Mesenchymal stem cell (in vitro differentiated cells and primary cell): ENCODE measurements at regions not wholly inside any gene's neighbourhood (a gene's known extent, or its start where the extent isn't known, plus 50 kb on each side); places are given as distances from the start of the nearest gene placed in this dataset.

Experiments used
- DNase-seq: peaks from one replicate; pipeline ENCODE4 v3.0.0-alpha.2; 2013
- H2AFZ ChIP-seq: one replicate; pipeline ENCODE4 v1.6.1; 2013; ENCODE audit warnings: low read depth, mild to moderate bottlenecking, control low read depth, inconsistent platforms, low read length, moderate library complexity
- H2AK5ac ChIP-seq: 2 replicates; pipeline ENCODE4 v1.6.1; 2013; ENCODE audit warnings: low read length, moderate library complexity, mild to moderate bottlenecking, inconsistent platforms; ENCODE audit not compliant: severe bottlenecking
- H2BK120ac ChIP-seq: one replicate; pipeline ENCODE4 v1.6.1; 2013; ENCODE audit warnings: low read depth, mild to moderate bottlenecking, inconsistent platforms, low read length, moderate library complexity
- H2BK12ac ChIP-seq, 2 experiments: one replicate each; pipeline ENCODE4 v1.6.1; 2013; ENCODE audit warnings: inconsistent platforms in 2 of 2, low read length in 2 of 2, mild to moderate bottlenecking in 2 of 2, moderate library complexity in 2 of 2, control low read depth in 1 of 2
- H2BK15ac ChIP-seq: one replicate; pipeline ENCODE4 v1.6.1; 2013; ENCODE audit warnings: mild to moderate bottlenecking, low read depth, inconsistent platforms; ENCODE audit not compliant: poor library complexity, severe bottlenecking
- H2BK5ac ChIP-seq: 2 replicates; pipeline ENCODE4 v1.6.1; 2013; ENCODE audit warnings: low read depth, mild to moderate bottlenecking, low read length, control low read depth, inconsistent platforms; ENCODE audit not compliant: poor library complexity, severe bottlenecking
- H3K14ac ChIP-seq, 2 experiments: one replicate each; pipeline ENCODE4 v1.6.1; 2013; ENCODE audit warnings: inconsistent platforms in 2 of 2, low read length in 2 of 2, control low read depth in 1 of 2, mild to moderate bottlenecking in 1 of 2, moderate library complexity in 1 of 2
- H3K18ac ChIP-seq, 2 experiments: one replicate each; pipeline ENCODE4 v1.6.1; 2013; ENCODE audit warnings: inconsistent platforms in 2 of 2, low read length in 2 of 2, control low read depth in 1 of 2, low read depth in 1 of 2, mild to moderate bottlenecking in 1 of 2
- H3K23ac ChIP-seq, 2 experiments: one replicate each; pipeline ENCODE4 v1.6.1; 2013; ENCODE audit warnings: inconsistent platforms in 2 of 2, low read length in 2 of 2, mild to moderate bottlenecking in 2 of 2, moderate library complexity in 2 of 2, control low read depth in 1 of 2
- H3K27ac ChIP-seq: 2 replicates; pipeline ENCODE4 v1.5.1; 2013; ENCODE audit warnings: mild to moderate bottlenecking, moderate library complexity, low read length, control low read depth, inconsistent platforms; ENCODE audit not compliant: poor library complexity, severe bottlenecking
- H3K27me3 ChIP-seq, 2 experiments: 2 replicates each; pipeline versions ENCODE4 v1.6.1 to v1.7.0; 2013; ENCODE audit warnings: low read length in 2 of 2, mild to moderate bottlenecking in 2 of 2, moderate library complexity in 2 of 2, control low read depth in 1 of 2, inconsistent platforms in 1 of 2; ENCODE audit not compliant: control insufficient read depth in 1 of 2, insufficient read depth in 1 of 2
- H3K36me3 ChIP-seq, 2 experiments: 2 replicates each; pipeline versions ENCODE4 v1.6.1 to v1.7.0; 2013; ENCODE audit warnings: low read length in 2 of 2, control low read depth in 1 of 2, inconsistent platforms in 1 of 2, low read depth in 1 of 2, mild to moderate bottlenecking in 1 of 2; ENCODE audit not compliant: insufficient read depth in 2 of 2, control insufficient read depth in 1 of 2
- H3K4ac ChIP-seq, 2 experiments: one replicate each; pipeline ENCODE4 v1.6.1; 2013; ENCODE audit warnings: inconsistent platforms in 2 of 2, low read length in 2 of 2, mild to moderate bottlenecking in 2 of 2, moderate library complexity in 2 of 2, control low read depth in 1 of 2, low read depth in 1 of 2
- H3K4me1 ChIP-seq: 2 replicates; pipeline ENCODE4 v1.6.1; 2013; ENCODE audit warnings: low read depth, low read length, control low read depth; ENCODE audit not compliant: control insufficient read depth, insufficient read depth
- H3K4me2 ChIP-seq: 2 replicates; pipeline ENCODE4 v1.6.1; 2013; ENCODE audit warnings: low read length, mild to moderate bottlenecking, inconsistent platforms; ENCODE audit not compliant: poor library complexity, severe bottlenecking
- H3K4me3 ChIP-seq, 2 experiments: 2 replicates each; pipeline versions ENCODE4 v1.5.1 to v1.7.0; 2013; ENCODE audit warnings: low read length in 2 of 2, mild to moderate bottlenecking in 2 of 2, control low read depth in 1 of 2, low read depth in 1 of 2; ENCODE audit not compliant: insufficient read depth in 1 of 2
- H3K79me1 ChIP-seq: replicated peaks from 2 replicates; pipeline ENCODE4 v1.6.1; 2013; ENCODE audit warnings: mild to moderate bottlenecking, control low read depth, low read length, inconsistent platforms; ENCODE audit not compliant: poor library complexity, severe bottlenecking
- H3K9ac ChIP-seq: 2 replicates; pipeline ENCODE4 v1.7.0; 2013; ENCODE audit warnings: mild to moderate bottlenecking, low read length, moderate library complexity
- H3K9me3 ChIP-seq: 2 replicates; pipeline ENCODE4 v1.7.0; 2013; ENCODE audit warnings: mild to moderate bottlenecking, low read length; ENCODE audit not compliant: control insufficient read depth
- H4K8ac ChIP-seq: one replicate; pipeline ENCODE4 v1.6.1; 2013; ENCODE audit warnings: inconsistent platforms, mild to moderate bottlenecking, low read length, moderate library complexity
- H4K91ac ChIP-seq: one replicate; pipeline ENCODE4 v1.6.1; 2013; ENCODE audit warnings: mild to moderate bottlenecking, low read length, inconsistent platforms
- WGBS: methylation state at CpG from one replicate; pipeline ENCODE4 v1.1.7; 2013; ENCODE audit warnings: mixed read lengths; 5-methylcytosine and 5-hydroxymethylcytosine counted together

DNA sequence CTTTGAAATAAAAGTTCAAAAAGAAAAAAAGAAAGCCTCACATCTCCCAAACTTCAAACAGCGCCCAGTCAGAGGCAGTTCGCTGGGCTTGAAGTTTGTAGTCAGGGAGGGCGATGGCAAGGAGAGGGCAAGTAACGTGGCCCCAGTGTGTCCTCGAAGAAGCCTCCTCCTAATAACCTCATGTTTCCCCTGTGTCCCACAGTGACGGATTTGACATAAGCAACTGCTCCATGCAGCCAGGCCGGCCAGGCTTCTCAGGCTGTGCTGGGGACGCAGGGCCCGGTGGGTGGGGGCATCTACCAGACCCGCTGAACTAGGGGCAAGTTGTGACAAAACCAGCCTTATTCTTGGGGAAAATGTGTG is 172.2 kb downstream of the ERCC6L2 start:
- Histone ChIP-seq H3K4ac (no peak overlapping the region), H3K4me1 (peaks cover 2% of the 10 kb centered on the region), H3K9ac (no peak overlapping the region), H2BK15ac (no peak overlapping the region), H2BK120ac (no peak overlapping the region), H4K8ac (peak overlapping the region; percentile 51), H3K36me3 (no peaks in the 10 kb centered on the region), H3K14ac (no peak overlapping the region), H2BK12ac (no peak overlapping the region), H3K27ac (no peak overlapping the region), H3K27me3 (peaks cover 35 to 44% of the 10 kb centered on the region in 2 experiments), H3K4me3 (no peak overlapping the region), H2BK5ac (no peak overlapping the region), H2AK5ac (no peak overlapping the region), H2AFZ (no peak overlapping the region), H3K18ac (peak overlapping the region in 1 of 2 experiments; percentile 6), H3K4me2 (no peak overlapping the region), H3K23ac (no peak overlapping the region), H3K9me3 (no peaks in the 10 kb centered on the region), H3K79me1 (no peaks in the 10 kb centered on the region), H4K91ac (no peak overlapping the region)
- WGBS = 69% methylated on average over 9 of the region's 10 CpGs
- DNase-seq = no peak

GRCh38 chr9:96047116-96047639 is 171.7 kb downstream of the ERCC6L2 start:
- H3K9ac ChIP-seq = no peak overlapping the region
- H3K27ac ChIP-seq = no peak overlapping the region
- H3K9me3 ChIP-seq = no peaks in the 10 kb centered on the region
- no peak overlapping the region for H3K4ac ChIP-seq
- H2BK5ac ChIP-seq = no peak overlapping the region
- DNase-seq = no peak
- H3K4me1 ChIP-seq = peaks cover 2% of the 10 kb centered on the region
- H3K23ac ChIP-seq = no peak overlapping the region
- no peak overlapping the region for H4K8ac ChIP-seq
- no peak overlapping the region for H2BK12ac ChIP-seq
- H3K36me3 ChIP-seq = no peaks in the 10 kb centered on the region
- H4K91ac ChIP-seq = no peak overlapping the region
- H2AFZ ChIP-seq = no peak overlapping the region
- H2BK120ac ChIP-seq = no peak overlapping the region
- no peak overlapping the region for H3K14ac ChIP-seq
- no peaks in the 10 kb centered on the region for H3K79me1 ChIP-seq
- H3K27me3 ChIP-seq = peaks cover 32 to 48% of the 10 kb centered on the region in 2 experiments
- H2BK15ac ChIP-seq = no peak overlapping the region
- no peak overlapping the region for H3K4me3 ChIP-seq
- H2AK5ac ChIP-seq = no peak overlapping the region
- 93% methylated on average over 16 of the region's 16 CpGs for WGBS
- no peak overlapping the region for H3K4me2 ChIP-seq
- H3K18ac ChIP-seq = peak overlapping the region in 1 of 2 experiments; percentile 64

GRCh38 chr9:96045811-96046210 is 170.3 kb downstream of the ERCC6L2 start:
- no peak overlapping the region for H3K23ac ChIP-seq
- H3K4me3 ChIP-seq = no peak overlapping the region
- no peak overlapping the region for H4K8ac ChIP-seq
- H2BK120ac ChIP-seq = no peak overlapping the region
- DNase-seq = no peak
- no peak overlapping the region for H2BK5ac ChIP-seq
- H2AFZ ChIP-seq = no peak overlapping the region
- no peak overlapping the region for H3K18ac ChIP-seq
- no peaks in the 10 kb centered on the region for H3K79me1 ChIP-seq
- H3K27me3 ChIP-seq = peaks cover 29 to 61% of the 10 kb centered on the region in 2 experiments
- peaks cover 2% of the 10 kb centered on the region for H3K4me1 ChIP-seq
- H3K36me3 ChIP-seq = no peaks in the 10 kb centered on the region
- no peak overlapping the region for H3K14ac ChIP-seq
- no peak overlapping the region for H3K4ac ChIP-seq
- no peak overlapping the region for H4K91ac ChIP-seq
- H3K9me3 ChIP-seq = no peaks in the 10 kb centered on the region
- H2BK15ac ChIP-seq = no peak overlapping the region
- H3K4me2 ChIP-seq = no peak overlapping the region
- no peak overlapping the region for H2BK12ac ChIP-seq
- H3K9ac ChIP-seq = no peak overlapping the region
- WGBS = 97% methylated on average over 5 of the region's 5 CpGs
- H3K27ac ChIP-seq = no peak overlapping the region
- no peak overlapping the region for H2AK5ac ChIP-seq

- no peaks in the 10 kb centered on the region for H3K79me1 ChIP-seq
- H3K4me3 ChIP-seq = no peak overlapping the region
- H4K8ac ChIP-seq = no peak overlapping the region
- peaks cover 29 to 58% of the 10 kb centered on the region in 2 experiments for H3K27me3 ChIP-seq
- no peak overlapping the region for H3K9ac ChIP-seq
- no peak overlapping the region for H3K18ac ChIP-seq
- no peak overlapping the region for H2BK120ac ChIP-seq
- no peak overlapping the region for H3K23ac ChIP-seq
- 92% methylated on average over 4 of the region's 4 CpGs for WGBS
- no peak overlapping the region for H2AK5ac ChIP-seq
- H4K91ac ChIP-seq = no peak overlapping the region
- no peaks in the 10 kb centered on the region for H3K36me3 ChIP-seq
- no peak overlapping the region for H3K4ac ChIP-seq
- H3K9me3 ChIP-seq = no peaks in the 10 kb centered on the region
- H2AFZ ChIP-seq = no peak overlapping the region
- no peak overlapping the region for H2BK5ac ChIP-seq
- H3K4me1 ChIP-seq = peaks cover 2% of the 10 kb centered on the region
- no peak overlapping the region for H3K14ac ChIP-seq
- no peak overlapping the region for H2BK12ac ChIP-seq
- H3K4me2 ChIP-seq = no peak overlapping the region
- no peak overlapping the region for H2BK15ac ChIP-seq
- H3K27ac ChIP-seq = no peak overlapping the region
- DNase-seq = no peak
Observed at GRCh38 chr9:96044401-96044800, 168.9 kb downstream of the ERCC6L2 start.
